K562 (cell line): ENCODE measurements at regions not wholly inside any gene's neighbourhood (a gene's known extent, or its start where the extent isn't known, plus 50 kb on each side); places are given as distances from the start of the nearest gene placed in this dataset.
"Not testable (repeated sequence)": the region's sequence is repeated elsewhere in the genome, so short reads cannot be mapped to it uniquely, and the experiment has no call there.

Experiments used
- CEBPZ ChIP-seq: fragments of 150-350 bp; IDR thresholded peaks from 2 replicates; pipeline ENCODE4 v1.6.1; 2014; ENCODE audit warnings: low read depth, mild to moderate bottlenecking, low read length, borderline replicate concordance
- CHD4 ChIP-seq: fragments of 200-600 bp; sonication (generic); IDR thresholded peaks from 3 replicates; pipeline ENCODE4 v1.6.1; 2012; ENCODE audit warnings: low read depth, mild to moderate bottlenecking, mixed read lengths, low read length, inconsistent platforms; ENCODE audit not compliant: insufficient read depth, insufficient replicate concordance, poor library complexity, severe bottlenecking
- CTCF ChIP-seq, 3 experiments: IDR thresholded peaks in 2 of 3; conservative IDR thresholded peaks in 1 of 3; 2 replicates each; pipeline ENCODE4 v1.5.1; 2011 to 2012; ENCODE audit warnings: low read length in 3 of 3, mild to moderate bottlenecking in 3 of 3, control low read depth in 2 of 3, improper control_type of control experiment in 1 of 3, inconsistent platforms in 1 of 3, low read depth in 1 of 3, mixed read lengths in 1 of 3, moderate library complexity in 1 of 3; ENCODE audit not compliant: insufficient read depth in 2 of 3
- FOXP4 ChIP-seq: sonication (generic); formaldehyde crosslinking; IDR thresholded peaks from 2 replicates; pipeline ENCODE4 v1.8.0; 2022; ENCODE audit warnings: mild to moderate bottlenecking, missing genetic modification reagents, borderline replicate concordance
- LARP7 ChIP-seq: fragments of 450-650 bp; IDR thresholded peaks from 2 replicates; pipeline ENCODE4 v1.6.1; 2016
- NCOR1 ChIP-seq: fragments of 450-650 bp; IDR thresholded peaks from 2 replicates; pipeline ENCODE4 v1.6.1; 2016; ENCODE audit warnings: mild to moderate bottlenecking, moderate library complexity
- PHF8 ChIP-seq: fragments of 200-600 bp; sonication (generic); IDR thresholded peaks from 2 replicates; pipeline ENCODE4 v1.6.1; 2012; ENCODE audit warnings: mixed run types, mild to moderate bottlenecking, inconsistent platforms, low read length, moderate library complexity, borderline replicate concordance
- POLR2AphosphoS5 ChIP-seq: IDR thresholded peaks from 2 replicates; pipeline ENCODE4 v1.6.1; 2011; ENCODE audit warnings: mild to moderate bottlenecking, low read depth, low read length, moderate library complexity; ENCODE audit not compliant: control insufficient read depth, insufficient read depth
- REST ChIP-seq, 2 experiments: fragments of 450-650 bp; formaldehyde crosslinking in 1 of 2; IDR thresholded peaks; 2 replicates each; pipeline versions ENCODE4 v1.4.0 to v1.6.1; 2014 to 2020; ENCODE audit warnings: mild to moderate bottlenecking in 2 of 2, borderline replicate concordance in 1 of 2, low read depth in 1 of 2
- RNF2 ChIP-seq: sonication (generic); IDR thresholded peaks from 2 replicates; pipeline ENCODE4 v1.6.1; 2016
- SAFB2 ChIP-seq: fragments of 200-400 bp; formaldehyde crosslinking; IDR thresholded peaks from 2 replicates; pipeline ENCODE4 v1.6.1; 2018; ENCODE audit warnings: borderline replicate concordance, low read length, low read depth, moderate library complexity; ENCODE audit not compliant: severe bottlenecking
- SMC3 ChIP-seq: conservative IDR thresholded peaks from 2 replicates; pipeline ENCODE4 v1.6.1; 2011; ENCODE audit warnings: low read depth, low read length, improper control_type of control experiment; ENCODE audit not compliant: insufficient read depth
- ZNF449 ChIP-seq: fragments of 250-450 bp; sonication (Bioruptor Pico); IDR thresholded peaks from 2 replicates; pipeline ENCODE4 v1.8.0; 2022; ENCODE audit warnings: moderate library complexity, mild to moderate bottlenecking, inconsistent platforms

- not testable (repeated sequence) for TF ChIP-seq RNF2; LARP7; SMC3; ZNF449; NCOR1; CHD4; PHF8; CTCF (IDR thresholded peaks at IDR 0.05 in 2 of 3, conservative IDR thresholded peaks at IDR 0.05 in 1 of 3; ENCODE audit: insufficient read depth in 2 of 3, low read depth in 1 of 3, low read length in 3 of 3); SAFB2; REST (IDR thresholded peaks at IDR 0.05; ENCODE audit: borderline replicate concordance); REST (CRISPR knock-in tag; IDR thresholded peaks at IDR 0.05; ENCODE audit: low read depth); POLR2AphosphoS5; FOXP4 (CRISPR knock-in tag); CEBPZ
These were observed 126.1 kb downstream of the PHETA1 start for GRCh38 chr12:111242817-111243216.
